ENCODE measurements at regions not wholly inside any gene's neighbourhood (a gene's known extent, or its start where the extent isn't known, plus 50 kb on each side); places are given as distances from the start of the nearest gene placed in this dataset.

- no peaks in the 10 kb centered on the region for H3K4me1 Mint-ChIP-seq
- Histone ChIP-seq H3K27me3 (ENCODE audit: insufficient read depth) (no peaks in the 10 kb centered on the region), H3K27ac (ENCODE audit: low read depth) (no peak overlapping the region), H4K20me1 (replicated peaks; ENCODE audit: insufficient read depth) (no peaks in the 10 kb centered on the region), H3K79me2 (replicated peaks; ENCODE audit: insufficient read depth) (no peaks in the 10 kb centered on the region), H3K4me1 (ENCODE audit: insufficient read depth) (no peaks in the 10 kb centered on the region), H3K9me2 (ENCODE audit: insufficient read depth) (no peaks in the 10 kb centered on the region), H3K4me2 (no peak overlapping the region), H3K36me3 (ENCODE audit: insufficient read depth) (no peaks in the 10 kb centered on the region), H2AFZ (no peak overlapping the region), H3F3A (replicated peaks; ENCODE audit: low read depth) (no peaks in the 10 kb centered on the region), H3K4me3 (no peak overlapping the region)
- no peak overlapping the region for H3K27ac Mint-ChIP-seq
- ATAC-seq (no peak), DNase-seq (ENCODE audit: low spot score) (no peak)
- TF ChIP-seq NANOG (IDR thresholded peaks at IDR 0.05; ENCODE audit: borderline replicate concordance) (no peak), REST (IDR thresholded peaks at IDR 0.05; ENCODE audit: unreplicated experiment) (no peak), ETS1 (IDR thresholded peaks at IDR 0.05) (no peak), ZNF331 (CRISPR knock-in tag; IDR thresholded peaks at IDR 0.05; ENCODE audit: low read depth) (no peak), EZH2 (IDR thresholded peaks at IDR 0.05; ENCODE audit: low read depth, unreplicated experiment) (no peak), ZNF114 (CRISPR knock-in tag; IDR thresholded peaks at IDR 0.05) (no peak), CREB1 (CRISPR knock-in tag; IDR thresholded peaks at IDR 0.05; ENCODE audit: low read depth) (no peak), POLR2AphosphoS5 (IDR thresholded peaks at IDR 0.05; ENCODE audit: low read depth) (no peak), STAT1 (IDR thresholded peaks at IDR 0.05; ENCODE audit: unreplicated experiment) (no peak), EZH2phosphoT487 (IDR thresholded peaks at IDR 0.05; ENCODE audit: unreplicated experiment) (no peak), JUNB (IDR thresholded peaks at IDR 0.05; ENCODE audit: unreplicated experiment) (no peak)
- TF ChIP-seq, protein P1, sequence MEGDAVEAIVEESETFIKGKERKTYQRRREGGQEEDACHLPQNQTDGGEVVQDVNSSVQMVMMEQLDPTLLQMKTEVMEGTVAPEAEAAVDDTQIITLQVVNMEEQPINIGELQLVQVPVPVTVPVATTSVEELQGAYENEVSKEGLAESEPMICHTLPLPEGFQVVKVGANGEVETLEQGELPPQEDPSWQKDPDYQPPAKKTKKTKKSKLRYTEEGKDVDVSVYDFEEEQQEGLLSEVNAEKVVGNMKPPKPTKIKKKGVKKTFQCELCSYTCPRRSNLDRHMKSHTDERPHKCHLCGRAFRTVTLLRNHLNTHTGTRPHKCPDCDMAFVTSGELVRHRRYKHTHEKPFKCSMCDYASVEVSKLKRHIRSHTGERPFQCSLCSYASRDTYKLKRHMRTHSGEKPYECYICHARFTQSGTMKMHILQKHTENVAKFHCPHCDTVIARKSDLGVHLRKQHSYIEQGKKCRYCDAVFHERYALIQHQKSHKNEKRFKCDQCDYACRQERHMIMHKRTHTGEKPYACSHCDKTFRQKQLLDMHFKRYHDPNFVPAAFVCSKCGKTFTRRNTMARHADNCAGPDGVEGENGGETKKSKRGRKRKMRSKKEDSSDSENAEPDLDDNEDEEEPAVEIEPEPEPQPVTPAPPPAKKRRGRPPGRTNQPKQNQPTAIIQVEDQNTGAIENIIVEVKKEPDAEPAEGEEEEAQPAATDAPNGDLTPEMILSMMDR (conservative IDR thresholded peaks at IDR 0.05; ENCODE audit: low read depth in 2 of 2) = no peak
- TF ChIP-seq, protein P2, sequence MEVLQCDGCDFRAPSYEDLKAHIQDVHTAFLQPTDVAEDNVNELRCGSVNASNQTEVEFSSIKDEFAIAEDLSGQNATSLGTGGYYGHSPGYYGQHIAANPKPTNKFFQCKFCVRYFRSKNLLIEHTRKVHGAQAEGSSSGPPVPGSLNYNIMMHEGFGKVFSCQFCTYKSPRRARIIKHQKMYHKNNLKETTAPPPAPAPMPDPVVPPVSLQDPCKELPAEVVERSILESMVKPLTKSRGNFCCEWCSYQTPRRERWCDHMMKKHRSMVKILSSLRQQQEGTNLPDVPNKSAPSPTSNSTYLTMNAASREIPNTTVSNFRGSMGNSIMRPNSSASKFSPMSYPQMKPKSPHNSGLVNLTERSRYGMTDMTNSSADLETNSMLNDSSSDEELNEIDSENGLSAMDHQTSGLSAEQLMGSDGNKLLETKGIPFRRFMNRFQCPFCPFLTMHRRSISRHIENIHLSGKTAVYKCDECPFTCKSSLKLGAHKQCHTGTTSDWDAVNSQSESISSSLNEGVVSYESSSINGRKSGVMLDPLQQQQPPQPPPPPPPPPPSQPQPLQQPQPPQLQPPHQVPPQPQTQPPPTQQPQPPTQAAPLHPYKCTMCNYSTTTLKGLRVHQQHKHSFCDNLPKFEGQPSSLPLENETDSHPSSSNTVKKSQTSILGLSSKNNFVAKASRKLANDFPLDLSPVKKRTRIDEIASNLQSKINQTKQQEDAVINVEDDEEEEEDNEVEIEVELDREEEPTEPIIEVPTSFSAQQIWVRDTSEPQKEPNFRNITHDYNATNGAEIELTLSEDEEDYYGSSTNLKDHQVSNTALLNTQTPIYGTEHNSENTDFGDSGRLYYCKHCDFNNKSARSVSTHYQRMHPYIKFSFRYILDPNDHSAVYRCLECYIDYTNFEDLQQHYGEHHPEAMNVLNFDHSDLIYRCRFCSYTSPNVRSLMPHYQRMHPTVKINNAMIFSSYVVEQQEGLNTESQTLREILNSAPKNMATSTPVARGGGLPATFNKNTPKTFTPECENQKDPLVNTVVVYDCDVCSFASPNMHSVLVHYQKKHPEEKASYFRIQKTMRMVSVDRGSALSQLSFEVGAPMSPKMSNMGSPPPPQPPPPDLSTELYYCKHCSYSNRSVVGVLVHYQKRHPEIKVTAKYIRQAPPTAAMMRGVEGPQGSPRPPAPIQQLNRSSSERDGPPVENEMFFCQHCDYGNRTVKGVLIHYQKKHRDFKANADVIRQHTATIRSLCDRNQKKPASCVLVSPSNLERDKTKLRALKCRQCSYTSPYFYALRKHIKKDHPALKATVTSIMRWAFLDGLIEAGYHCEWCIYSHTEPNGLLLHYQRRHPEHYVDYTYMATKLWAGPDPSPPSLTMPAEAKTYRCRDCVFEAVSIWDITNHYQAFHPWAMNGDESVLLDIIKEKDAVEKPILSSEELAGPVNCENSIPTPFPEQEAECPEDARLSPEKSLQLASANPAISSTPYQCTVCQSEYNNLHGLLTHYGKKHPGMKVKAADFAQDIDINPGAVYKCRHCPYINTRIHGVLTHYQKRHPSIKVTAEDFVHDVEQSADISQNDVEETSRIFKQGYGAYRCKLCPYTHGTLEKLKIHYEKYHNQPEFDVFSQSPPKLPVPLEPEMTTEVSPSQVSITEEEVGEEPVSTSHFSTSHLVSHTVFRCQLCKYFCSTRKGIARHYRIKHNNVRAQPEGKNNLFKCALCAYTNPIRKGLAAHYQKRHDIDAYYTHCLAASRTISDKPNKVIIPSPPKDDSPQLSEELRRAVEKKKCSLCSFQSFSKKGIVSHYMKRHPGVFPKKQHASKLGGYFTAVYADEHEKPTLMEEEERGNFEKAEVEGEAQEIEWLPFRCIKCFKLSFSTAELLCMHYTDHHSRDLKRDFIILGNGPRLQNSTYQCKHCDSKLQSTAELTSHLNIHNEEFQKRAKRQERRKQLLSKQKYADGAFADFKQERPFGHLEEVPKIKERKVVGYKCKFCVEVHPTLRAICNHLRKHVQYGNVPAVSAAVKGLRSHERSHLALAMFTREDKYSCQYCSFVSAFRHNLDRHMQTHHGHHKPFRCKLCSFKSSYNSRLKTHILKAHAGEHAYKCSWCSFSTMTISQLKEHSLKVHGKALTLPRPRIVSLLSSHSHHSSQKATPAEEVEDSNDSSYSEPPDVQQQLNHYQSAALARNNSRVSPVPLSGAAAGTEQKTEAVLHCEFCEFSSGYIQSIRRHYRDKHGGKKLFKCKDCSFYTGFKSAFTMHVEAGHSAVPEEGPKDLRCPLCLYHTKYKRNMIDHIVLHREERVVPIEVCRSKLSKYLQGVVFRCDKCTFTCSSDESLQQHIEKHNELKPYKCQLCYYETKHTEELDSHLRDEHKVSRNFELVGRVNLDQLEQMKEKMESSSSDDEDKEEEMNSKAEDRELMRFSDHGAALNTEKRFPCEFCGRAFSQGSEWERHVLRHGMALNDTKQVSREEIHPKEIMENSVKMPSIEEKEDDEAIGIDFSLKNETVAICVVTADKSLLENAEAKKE (CRISPR knock-in tag; IDR thresholded peaks at IDR 0.05) = no peak
- peaks cover 8% of the 10 kb centered on the region; the same call in 2 of the 3 replicates for H3K9me3 Mint-ChIP-seq
- peaks cover 3% of the 10 kb centered on the region; the same call in 2 of the 3 replicates for H3K36me3 Mint-ChIP-seq (ENCODE audit: low read depth)
- H3K27me3 Mint-ChIP-seq (ENCODE audit: insufficient read depth, low read depth, poor library complexity) = no peaks in the 10 kb centered on the region
- no peak overlapping the region for H3K4me3 Mint-ChIP-seq
These were observed 540.0 kb downstream of the KCTD16 start for GRCh38 chr5:144710637-144711036.

Measured in GM23338 (cell line).